ENCODE measurements at regions not wholly inside any gene's neighbourhood (a gene's known extent, or its start where the extent isn't known, plus 50 kb on each side); places are given as distances from the start of the nearest gene placed in this dataset.
A peak's percentile ranks its signal among the peaks of the same experiment; 100 is the strongest.
"Not testable (repeated sequence)": the region's sequence is repeated elsewhere in the genome, so short reads cannot be mapped to it uniquely, and the experiment has no call there.

DNA sequence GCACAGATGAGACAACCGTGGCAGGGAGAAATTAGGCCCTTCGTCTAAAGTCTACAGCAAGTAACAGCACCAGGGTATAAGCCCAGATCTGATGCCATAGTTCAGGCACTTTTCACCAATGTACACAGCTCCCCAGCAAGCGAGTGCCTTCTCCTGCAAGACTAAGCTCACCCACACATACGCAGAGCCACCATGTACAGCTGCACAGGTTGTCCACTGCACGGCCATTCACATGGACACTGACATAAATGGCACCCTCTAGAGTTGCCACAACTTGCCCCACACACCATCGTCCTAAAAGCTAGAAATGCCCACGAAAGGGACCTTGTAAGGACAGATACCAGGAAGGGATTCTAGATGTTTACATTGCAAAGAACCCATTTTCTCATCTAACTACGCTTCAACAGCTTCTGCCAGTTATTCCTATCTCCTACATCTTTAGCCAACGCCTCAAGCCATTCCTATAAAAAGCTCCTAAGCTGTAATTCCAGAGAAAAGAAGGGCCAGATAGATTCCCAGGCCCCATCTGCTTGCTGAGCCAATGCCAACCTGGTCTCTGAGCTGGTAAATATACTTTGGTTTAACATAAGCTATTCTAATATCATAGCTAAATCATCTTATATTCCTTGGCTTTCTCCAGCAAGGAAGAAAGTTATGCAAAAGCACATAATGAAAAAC is 174.0 kb upstream of the KAZN start:
- TF ChIP-seq, protein P1, sequence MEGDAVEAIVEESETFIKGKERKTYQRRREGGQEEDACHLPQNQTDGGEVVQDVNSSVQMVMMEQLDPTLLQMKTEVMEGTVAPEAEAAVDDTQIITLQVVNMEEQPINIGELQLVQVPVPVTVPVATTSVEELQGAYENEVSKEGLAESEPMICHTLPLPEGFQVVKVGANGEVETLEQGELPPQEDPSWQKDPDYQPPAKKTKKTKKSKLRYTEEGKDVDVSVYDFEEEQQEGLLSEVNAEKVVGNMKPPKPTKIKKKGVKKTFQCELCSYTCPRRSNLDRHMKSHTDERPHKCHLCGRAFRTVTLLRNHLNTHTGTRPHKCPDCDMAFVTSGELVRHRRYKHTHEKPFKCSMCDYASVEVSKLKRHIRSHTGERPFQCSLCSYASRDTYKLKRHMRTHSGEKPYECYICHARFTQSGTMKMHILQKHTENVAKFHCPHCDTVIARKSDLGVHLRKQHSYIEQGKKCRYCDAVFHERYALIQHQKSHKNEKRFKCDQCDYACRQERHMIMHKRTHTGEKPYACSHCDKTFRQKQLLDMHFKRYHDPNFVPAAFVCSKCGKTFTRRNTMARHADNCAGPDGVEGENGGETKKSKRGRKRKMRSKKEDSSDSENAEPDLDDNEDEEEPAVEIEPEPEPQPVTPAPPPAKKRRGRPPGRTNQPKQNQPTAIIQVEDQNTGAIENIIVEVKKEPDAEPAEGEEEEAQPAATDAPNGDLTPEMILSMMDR (IDR thresholded peaks at IDR 0.05): no peak
- intact Hi-C loops (cut with DNase I, micrococcal nuclease): no loop called here

DNA sequence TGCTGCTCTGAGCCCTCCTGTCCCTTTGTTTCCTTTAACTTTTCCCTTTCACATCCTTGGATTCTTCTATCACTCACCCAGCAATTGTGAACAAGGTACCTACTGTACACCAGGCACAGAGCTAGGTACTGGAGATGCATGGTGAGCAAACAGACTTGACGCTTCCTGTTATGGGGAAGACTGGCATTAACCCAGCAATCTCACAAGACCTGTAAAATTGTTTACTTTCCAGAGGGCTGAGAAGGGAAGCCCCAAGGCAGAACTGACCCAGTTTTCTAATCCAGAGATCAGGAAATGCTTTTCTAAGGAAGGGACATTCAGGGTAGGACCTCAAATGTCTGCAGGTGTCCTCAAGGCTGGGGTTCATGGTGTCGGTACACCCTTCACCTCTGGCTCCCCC is 171.6 kb upstream of the KAZN start:
- H3K4me1 ChIP-seq (ENCODE audit: low read depth): no peaks in the 10 kb centered on the region
- no peak overlapping the region for H3K4me3 ChIP-seq
- H3K9me3 ChIP-seq: no peaks in the 10 kb centered on the region
- ATAC-seq (peak; percentile 22), DNase-seq (no peak)
- TF ChIP-seq, protein P1 (IDR thresholded peaks at IDR 0.05): no peak
- intact Hi-C loops (cut with DNase I, micrococcal nuclease): no loop called here
- H3K36me3 ChIP-seq (ENCODE audit: low read depth): no peaks in the 10 kb centered on the region

More for the DNA sequence above, 174.0 kb upstream of the KAZN start:
- Histone ChIP-seq H3K9me3 (no peaks in the 10 kb centered on the region), H3K36me3 (ENCODE audit: low read depth) (no peaks in the 10 kb centered on the region), H3K4me1 (ENCODE audit: low read depth) (no peaks in the 10 kb centered on the region), H3K4me3 (no peak overlapping the region)
- DNase-seq: no peak
- ATAC-seq: no peak

DNA sequence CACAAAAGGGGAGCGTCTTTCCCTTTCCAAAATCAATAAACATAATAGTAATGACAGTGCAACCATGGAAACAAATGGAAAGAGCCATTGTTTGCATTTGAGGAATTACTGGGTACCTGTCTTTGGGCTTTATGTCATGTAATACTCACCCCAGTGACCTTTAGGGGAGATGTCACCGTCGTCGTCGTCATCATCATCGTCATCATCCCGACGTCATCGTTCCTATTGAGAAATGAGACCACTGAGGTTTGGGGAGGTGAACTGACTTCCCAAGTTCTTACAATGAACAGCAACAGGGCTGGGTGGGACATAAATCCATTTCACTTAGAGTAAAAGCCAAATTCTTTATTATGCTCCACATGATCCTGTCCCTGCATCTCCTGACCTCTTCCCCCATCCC is 168.9 kb upstream of the KAZN start:
- intact Hi-C loops (cut with DNase I, micrococcal nuclease): no loop called here
- no peaks in the 10 kb centered on the region for H3K4me1 ChIP-seq (ENCODE audit: low read depth)
- H3K36me3 ChIP-seq (ENCODE audit: low read depth): no peaks in the 10 kb centered on the region
- ATAC-seq (no peak), DNase-seq (no peak)
- no peaks in the 10 kb centered on the region for H3K9me3 ChIP-seq
- H3K4me3 ChIP-seq: no peak overlapping the region
- TF ChIP-seq, protein P1 (IDR thresholded peaks at IDR 0.05): no peak

DNA sequence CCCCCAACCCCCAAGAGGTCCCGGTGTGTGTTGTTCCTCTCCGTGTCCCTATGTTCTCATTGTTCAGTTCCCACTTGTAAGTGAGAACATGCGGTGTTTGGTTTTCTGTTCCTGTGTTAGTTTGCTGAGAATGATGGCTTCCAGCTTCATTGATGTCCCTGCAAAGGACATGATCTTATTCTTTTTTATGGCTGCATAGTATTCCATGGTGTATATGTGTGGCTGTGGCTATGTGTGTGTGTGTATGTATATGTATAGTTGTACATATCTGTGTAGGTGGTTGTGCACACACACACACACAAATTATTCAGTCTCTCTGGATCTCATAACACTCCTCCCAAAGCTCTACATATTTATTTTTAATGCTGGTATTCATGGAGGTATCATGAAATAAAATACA is 165.8 kb upstream of the KAZN start:
- H3K4me3 ChIP-seq; intact Hi-C loops (cut with DNase I, micrococcal nuclease); H3K9me3 ChIP-seq; DNase-seq; ATAC-seq; H3K36me3 ChIP-seq (ENCODE audit: low read depth); H3K4me1 ChIP-seq (ENCODE audit: low read depth): not testable (repeated sequence)

DNA sequence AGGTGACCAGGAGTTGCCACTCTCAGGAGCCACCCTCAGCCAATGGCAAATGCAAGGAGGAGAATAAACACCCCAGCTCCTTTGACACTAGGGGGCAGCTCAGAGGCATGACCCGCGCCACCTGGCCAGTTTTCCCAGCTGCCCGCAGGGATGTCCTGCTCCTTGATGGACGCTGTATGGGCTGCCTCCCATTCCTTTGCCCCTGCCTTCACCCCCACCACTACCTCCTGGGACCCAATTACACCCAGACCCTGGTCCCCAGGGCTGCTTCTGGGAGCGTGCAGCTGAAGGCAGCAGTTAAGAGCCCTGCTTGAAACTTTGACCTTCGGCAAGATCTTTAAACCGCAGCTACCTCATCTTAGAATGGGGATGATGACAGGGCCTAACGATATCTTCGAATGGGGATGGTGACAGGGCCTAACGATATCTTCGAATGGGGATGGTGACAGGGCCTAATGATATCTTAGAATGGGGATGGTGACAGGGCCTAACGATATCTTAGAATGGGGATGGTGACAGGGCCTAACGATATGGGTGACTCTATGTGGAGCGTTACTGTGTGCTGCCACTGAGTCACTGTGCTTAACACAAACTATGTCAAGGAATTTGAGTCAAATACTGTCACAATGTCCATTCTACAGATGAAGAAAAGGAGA is 163.0 kb upstream of the KAZN start:
- DNase-seq (no peak), ATAC-seq (no peak)
- TF ChIP-seq, protein P1 (IDR thresholded peaks at IDR 0.05): no peak
- Histone ChIP-seq H3K4me3 (no peak overlapping the region), H3K4me1 (ENCODE audit: low read depth) (no peaks in the 10 kb centered on the region), H3K9me3 (no peaks in the 10 kb centered on the region), H3K36me3 (ENCODE audit: low read depth) (no peaks in the 10 kb centered on the region)
- intact Hi-C loops (cut with DNase I, micrococcal nuclease): no loop called here

DNA sequence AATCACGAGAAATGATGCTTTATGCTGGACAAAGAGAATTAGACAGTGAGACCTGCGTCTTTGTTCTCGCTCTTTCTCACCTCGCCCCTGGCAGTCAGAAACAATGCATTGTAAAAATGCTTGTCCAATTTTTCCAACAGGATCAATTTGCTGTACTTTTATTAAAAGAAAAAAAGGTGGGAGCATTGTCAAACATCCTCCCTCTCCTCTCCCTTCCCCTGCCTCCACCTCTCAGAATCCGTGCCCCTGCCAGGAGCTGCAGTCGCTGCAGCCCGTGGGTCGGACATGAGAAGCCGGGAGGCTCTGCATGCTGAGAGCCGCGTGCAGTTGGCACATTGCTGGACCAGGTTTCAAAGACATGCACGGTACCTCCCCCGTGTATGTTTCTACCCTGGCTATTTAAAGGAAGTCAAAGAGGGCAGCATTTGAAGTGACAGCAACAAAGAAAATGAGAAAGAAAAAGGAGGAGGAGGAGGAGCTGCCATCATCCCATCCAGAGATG is 161.0 kb upstream of the KAZN start:
- ATAC-seq (no peak), DNase-seq (no peak)
- no peaks in the 10 kb centered on the region for H3K4me1 ChIP-seq (ENCODE audit: low read depth)
- TF ChIP-seq, protein P1 (IDR thresholded peaks at IDR 0.05): no peak
- no peaks in the 10 kb centered on the region for H3K9me3 ChIP-seq
- H3K4me3 ChIP-seq: no peak overlapping the region
- intact Hi-C loops (cut with DNase I, micrococcal nuclease): no loop called here
- H3K36me3 ChIP-seq (ENCODE audit: low read depth): no peaks in the 10 kb centered on the region

Data from mucosa of descending colon (tissue), 3 donors.